Astrocyte of the spinal cord (primary cell): ENCODE measurements at regions not wholly inside any gene's neighbourhood (a gene's known extent, or its start where the extent isn't known, plus 50 kb on each side); places are given as distances from the start of the nearest gene placed in this dataset.

Experiments used
- DNase-seq: peaks from one replicate; pipeline ENCODE4 v3.0.0; 2011; ENCODE audit warnings: low read depth, low spot score
- H3K4me3 ChIP-seq: 2 replicates; pipeline ENCODE4 v1.5.1; 2011; ENCODE audit warnings: low read depth, mild to moderate bottlenecking, low read length, moderate library complexity
- in situ Hi-C: cut with HindIII; loops from 2 replicates; pipeline ENCODE4 v1.10.0; 2017; ENCODE audit warnings: low sequenced_read_pairs
- TF ChIP-seq, protein P1 (sequence below): IDR thresholded peaks from 2 replicates; pipeline ENCODE4 v1.5.1; 2012; ENCODE audit warnings: low read depth, mild to moderate bottlenecking, low read length, inconsistent platforms

DNA sequence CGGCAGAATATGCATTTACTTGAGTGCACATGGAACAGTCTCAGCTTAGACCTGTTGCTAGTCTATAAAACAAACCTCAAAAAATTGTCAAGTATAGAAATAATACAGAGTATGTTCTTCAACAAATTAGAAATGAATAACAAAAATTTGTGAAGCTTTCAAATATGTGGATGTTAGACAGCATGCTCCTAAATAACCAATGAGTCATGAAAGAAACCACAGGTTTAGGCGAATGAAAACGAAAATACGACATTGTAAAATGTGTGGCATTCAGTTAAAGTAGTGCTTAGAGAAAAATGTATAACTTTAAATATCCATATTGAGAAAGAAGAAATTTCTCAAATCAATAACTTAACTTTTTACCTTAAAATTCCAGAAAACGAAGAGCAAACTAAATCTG is 760.0 kb upstream of the SORCS1 start:
- in situ Hi-C loops = no loop called here
- TF ChIP-seq, protein P1, sequence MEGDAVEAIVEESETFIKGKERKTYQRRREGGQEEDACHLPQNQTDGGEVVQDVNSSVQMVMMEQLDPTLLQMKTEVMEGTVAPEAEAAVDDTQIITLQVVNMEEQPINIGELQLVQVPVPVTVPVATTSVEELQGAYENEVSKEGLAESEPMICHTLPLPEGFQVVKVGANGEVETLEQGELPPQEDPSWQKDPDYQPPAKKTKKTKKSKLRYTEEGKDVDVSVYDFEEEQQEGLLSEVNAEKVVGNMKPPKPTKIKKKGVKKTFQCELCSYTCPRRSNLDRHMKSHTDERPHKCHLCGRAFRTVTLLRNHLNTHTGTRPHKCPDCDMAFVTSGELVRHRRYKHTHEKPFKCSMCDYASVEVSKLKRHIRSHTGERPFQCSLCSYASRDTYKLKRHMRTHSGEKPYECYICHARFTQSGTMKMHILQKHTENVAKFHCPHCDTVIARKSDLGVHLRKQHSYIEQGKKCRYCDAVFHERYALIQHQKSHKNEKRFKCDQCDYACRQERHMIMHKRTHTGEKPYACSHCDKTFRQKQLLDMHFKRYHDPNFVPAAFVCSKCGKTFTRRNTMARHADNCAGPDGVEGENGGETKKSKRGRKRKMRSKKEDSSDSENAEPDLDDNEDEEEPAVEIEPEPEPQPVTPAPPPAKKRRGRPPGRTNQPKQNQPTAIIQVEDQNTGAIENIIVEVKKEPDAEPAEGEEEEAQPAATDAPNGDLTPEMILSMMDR = no peak
- H3K4me3 ChIP-seq = no peak overlapping the region
- DNase-seq = no peak

DNA sequence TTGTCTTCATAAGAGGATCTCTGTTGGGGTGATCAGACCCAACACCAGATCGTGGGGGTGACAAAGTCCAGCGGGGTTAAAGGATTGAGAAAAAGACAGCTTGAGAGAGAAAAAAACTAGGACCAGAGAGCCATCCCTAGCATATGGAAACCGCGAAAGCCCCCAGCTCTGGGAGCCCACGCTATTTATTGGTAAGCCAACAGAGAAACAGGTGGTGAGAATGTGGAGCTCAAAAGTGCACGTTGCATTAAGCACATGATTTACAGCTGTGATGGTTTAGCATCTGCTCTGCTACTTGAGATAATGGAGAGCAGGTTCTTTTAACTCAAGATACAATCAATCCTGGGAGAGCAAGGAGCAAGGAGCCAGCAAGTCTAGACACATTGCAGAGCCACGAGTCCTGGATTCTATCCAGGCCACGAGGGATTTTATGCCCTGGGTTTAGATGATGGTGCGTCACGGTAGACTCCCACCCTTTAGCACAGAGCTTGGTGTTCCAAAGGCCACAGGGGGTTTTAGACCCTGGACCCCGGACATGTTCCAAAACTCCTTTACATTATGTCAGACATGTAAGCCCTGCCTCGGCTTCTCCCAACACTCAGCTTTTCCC is 755.2 kb upstream of the SORCS1 start:
- TF ChIP-seq, protein P1 = no peak
- in situ Hi-C loops = no loop called here
- H3K4me3 ChIP-seq = no peak overlapping the region
- no peak for DNase-seq

DNA sequence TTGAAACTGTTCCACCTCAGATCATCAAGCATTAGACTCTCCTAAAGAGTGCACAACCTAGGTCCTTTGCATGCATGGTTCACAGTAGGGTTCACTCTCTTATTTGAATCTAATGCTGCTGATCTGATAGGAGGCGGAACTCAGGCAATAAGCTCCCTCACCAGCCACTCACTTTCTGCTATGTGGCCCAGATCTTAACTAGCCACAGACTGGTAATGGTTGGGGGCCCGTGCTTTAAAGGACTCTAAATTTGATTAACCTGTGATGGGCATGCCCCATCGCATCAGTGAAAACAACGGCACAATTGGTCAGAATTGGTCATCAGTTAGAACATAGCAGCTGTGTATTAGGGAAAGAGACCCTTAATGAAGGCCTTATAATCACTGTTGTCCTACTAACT is 753.7 kb upstream of the SORCS1 start:
- TF ChIP-seq, protein P1 = no peak
- H3K4me3 ChIP-seq = no peak overlapping the region
- in situ Hi-C loops = no loop called here
- DNase-seq = no peak

GRCh38 chr10:107915215-107915610 is 750.7 kb upstream of the SORCS1 start:
- peak overlapping the region; percentile 34 for H3K4me3 ChIP-seq
- in situ Hi-C loops = no loop called here
- DNase-seq = peak; percentile 8
- TF ChIP-seq, protein P1 = no peak

- DNase-seq = no peak
- in situ Hi-C loops = no loop called here
- H3K4me3 ChIP-seq = peak overlapping the region; percentile 34
- TF ChIP-seq, protein P1 = no peak
Observed at GRCh38 chr10:107914450-107915214, 750.1 kb upstream of the SORCS1 start.

- no peak for DNase-seq
- in situ Hi-C loops = no loop called here
- TF ChIP-seq, protein P1 = no peak
Observed at GRCh38 chr10:107913317-107914294, 749.1 kb upstream of the SORCS1 start.

More at GRCh38 chr10:107913317-107914294, 749.1 kb upstream of the SORCS1 start:
- no peak overlapping the region for H3K4me3 ChIP-seq
